Nephron progenitor cell (in vitro differentiated cells): ENCODE measurements at regions not wholly inside any gene's neighbourhood (a gene's known extent, or its start where the extent isn't known, plus 50 kb on each side); places are given as distances from the start of the nearest gene placed in this dataset.

ENCODE experiments used
- DNase-seq: peaks from one replicate; pipeline ENCODE4 v3.0.0; 2021
- H3K27ac Mint-ChIP-seq: 2 replicates; pipeline ENCODE4 v1.8.0; 2021; ENCODE audit warnings: mild to moderate bottlenecking, moderate library complexity, mixed read lengths
- H3K27me3 Mint-ChIP-seq: 2 replicates; pipeline ENCODE4 v1.8.0; 2021; ENCODE audit warnings: mild to moderate bottlenecking, low read depth, mixed read lengths; ENCODE audit not compliant: poor library complexity
- H3K36me3 Mint-ChIP-seq: 2 replicates; pipeline ENCODE4 v1.8.0; 2021; ENCODE audit warnings: low read depth, mixed read lengths
- H3K4me1 Mint-ChIP-seq: 2 replicates; pipeline ENCODE4 v1.8.0; 2021; ENCODE audit warnings: mixed read lengths
- H3K4me3 Mint-ChIP-seq: 2 replicates; pipeline ENCODE4 v1.8.0; 2021; ENCODE audit warnings: mild to moderate bottlenecking, moderate library complexity, mixed read lengths
- H3K9me3 Mint-ChIP-seq: 2 replicates; pipeline ENCODE4 v1.8.0; 2021; ENCODE audit warnings: mild to moderate bottlenecking, moderate library complexity, mixed read lengths
- CTCF ChIP-seq: fragments of 200-600 bp; sonication (generic); IDR thresholded peaks from 2 replicates; pipeline ENCODE4 v1.5.0; 2021; ENCODE audit warnings: antibody characterized with exemption

GRCh38 chr14:25909045-25909747 lies 688.6 kb downstream of the NOVA1 start:
- Mint-ChIP-seq H3K36me3 (no peaks in the 10 kb centered on the region), H3K27me3 (no peaks in the 10 kb centered on the region), H3K9me3 (no peaks in the 10 kb centered on the region), H3K27ac (no peak overlapping the region), H3K4me3 (no peak overlapping the region), H3K4me1 (no peaks in the 10 kb centered on the region)
- no peak for DNase-seq
- TF ChIP-seq CTCF: no peak

- Mint-ChIP-seq H3K27me3 (no peaks in the 10 kb centered on the region), H3K36me3 (no peaks in the 10 kb centered on the region), H3K27ac (no peak overlapping the region), H3K9me3 (no peaks in the 10 kb centered on the region), H3K4me1 (no peaks in the 10 kb centered on the region), H3K4me3 (no peak overlapping the region)
- DNase-seq: no peak
- TF ChIP-seq CTCF: no peak
These were observed 689.4 kb downstream of the NOVA1 start for GRCh38 chr14:25908277-25909044.

GRCh38 chr14:25904446-25904845 lies 693.4 kb downstream of the NOVA1 start:
- DNase-seq: no peak
- H3K27ac Mint-ChIP-seq: no peak overlapping the region
- H3K4me3 Mint-ChIP-seq: no peak overlapping the region
- no peaks in the 10 kb centered on the region for H3K36me3 Mint-ChIP-seq
- H3K9me3 Mint-ChIP-seq: no peaks in the 10 kb centered on the region
- TF ChIP-seq CTCF: no peak
- no peaks in the 10 kb centered on the region for H3K4me1 Mint-ChIP-seq
- peaks cover 6% of the 10 kb centered on the region for H3K27me3 Mint-ChIP-seq

GRCh38 chr14:25899197-25899596 lies 698.6 kb downstream of the NOVA1 start:
- Mint-ChIP-seq H3K9me3 (no peaks in the 10 kb centered on the region), H3K36me3 (no peaks in the 10 kb centered on the region), H3K27me3 (peaks cover 9% of the 10 kb centered on the region), H3K27ac (no peak overlapping the region), H3K4me1 (no peaks in the 10 kb centered on the region), H3K4me3 (no peak overlapping the region)
- TF ChIP-seq CTCF: no peak
- DNase-seq: no peak

- Mint-ChIP-seq H3K4me3 (no peak overlapping the region), H3K4me1 (no peaks in the 10 kb centered on the region), H3K9me3 (no peaks in the 10 kb centered on the region), H3K36me3 (no peaks in the 10 kb centered on the region), H3K27me3 (peaks cover 9% of the 10 kb centered on the region), H3K27ac (no peak overlapping the region)
- DNase-seq: no peak
- no peak for TF ChIP-seq CTCF
These were observed 701.1 kb downstream of the NOVA1 start for GRCh38 chr14:25896777-25897176.
